ENCODE measurements at regions not wholly inside any gene's neighbourhood (a gene's known extent, or its start where the extent isn't known, plus 50 kb on each side); places are given as distances from the start of the nearest gene placed in this dataset.
"Not testable (repeated sequence)": the region's sequence is repeated elsewhere in the genome, so short reads cannot be mapped to it uniquely, and the experiment has no call there.

DNA sequence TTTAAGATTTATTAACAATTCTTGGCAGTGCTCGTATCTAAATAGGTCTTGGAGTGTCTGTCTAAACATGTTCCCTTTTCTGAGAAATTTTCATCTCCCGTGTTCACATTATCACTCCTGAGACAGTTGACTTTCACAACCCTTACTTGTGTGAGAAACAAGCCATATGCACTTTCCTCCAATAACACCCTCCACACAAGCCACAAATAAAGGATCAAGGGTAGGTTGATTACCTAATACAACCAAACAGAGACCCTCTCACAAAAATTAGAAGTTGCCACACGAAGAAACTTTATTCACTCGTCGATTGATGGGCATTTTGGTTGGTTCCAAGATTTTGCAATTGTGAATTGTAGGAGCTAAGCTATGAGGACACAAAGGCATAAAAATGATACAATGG is 763.9 kb downstream of the TRAM1L1 start:
- TF ChIP-seq PAX5 (IDR thresholded peaks at IDR 0.05; ENCODE audit: insufficient read depth, low read length, severe bottlenecking), result no peak
- TF ChIP-seq POLR2A (IDR thresholded peaks at IDR 0.05; ENCODE audit: low read depth, low read length), result no peak
- no peak for TF ChIP-seq POU2F2 (IDR thresholded peaks at IDR 0.05; ENCODE audit: low read depth, low read length)
- TF ChIP-seq SPI1 (IDR thresholded peaks at IDR 0.05; ENCODE audit: low read depth, low read length), result no peak
- TF ChIP-seq TAF1 (IDR thresholded peaks at IDR 0.05; ENCODE audit: low read depth, low read length), result no peak
- no peak for TF ChIP-seq POLR2AphosphoS5 (IDR thresholded peaks at IDR 0.05; ENCODE audit: low read depth, low read length)
- FAIRE-seq, result no peak

GRCh38 chr4:116320859-116321258 is 764.5 kb downstream of the TRAM1L1 start:
- DNase-seq (ENCODE audit: insufficient read length, low spot score) (no peak), FAIRE-seq (no peak)
- TF ChIP-seq PAX5 (IDR thresholded peaks at IDR 0.05; ENCODE audit: insufficient read depth, low read length, severe bottlenecking) (no peak), POLR2A (IDR thresholded peaks at IDR 0.05; ENCODE audit: low read depth, low read length) (no peak), SPI1 (IDR thresholded peaks at IDR 0.05; ENCODE audit: low read depth, low read length) (no peak), TAF1 (IDR thresholded peaks at IDR 0.05; ENCODE audit: low read depth, low read length) (no peak), POLR2AphosphoS5 (IDR thresholded peaks at IDR 0.05; ENCODE audit: low read depth, low read length) (no peak), POU2F2 (IDR thresholded peaks at IDR 0.05; ENCODE audit: low read depth, low read length) (no peak)

More for the DNA sequence above, 763.9 kb downstream of the TRAM1L1 start:
- DNase-seq (ENCODE audit: insufficient read length, low spot score), result no peak

DNA sequence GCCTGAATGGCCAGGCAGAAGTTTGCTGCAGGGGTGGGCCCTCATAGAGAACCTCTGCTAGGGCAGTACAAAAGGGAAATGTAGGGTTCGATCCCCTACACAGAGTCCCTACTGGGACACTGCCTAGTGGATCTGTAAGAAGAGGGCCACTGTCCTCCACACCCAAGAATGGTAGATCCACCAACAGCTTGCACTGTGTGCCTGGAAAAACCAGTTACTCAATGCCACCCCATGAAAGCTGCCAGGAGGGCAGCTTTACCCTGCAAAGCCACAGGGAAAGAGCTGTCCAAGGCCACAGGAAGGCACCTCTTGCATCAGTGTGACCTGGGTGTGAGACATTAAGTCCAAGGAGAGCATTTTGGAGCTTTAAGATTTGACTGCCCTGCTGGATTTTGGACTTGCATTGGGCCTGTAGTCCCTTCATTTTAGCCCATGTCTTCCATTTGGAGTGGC is 781.6 kb downstream of the TRAM1L1 start:
- FAIRE-seq, result no peak
- TF ChIP-seq POLR2A (IDR thresholded peaks at IDR 0.05; ENCODE audit: low read depth, low read length) (no peak), POLR2AphosphoS5 (IDR thresholded peaks at IDR 0.05; ENCODE audit: low read depth, low read length) (no peak), TAF1 (IDR thresholded peaks at IDR 0.05; ENCODE audit: low read depth, low read length) (no peak), SPI1 (IDR thresholded peaks at IDR 0.05; ENCODE audit: low read depth, low read length) (no peak), POU2F2 (IDR thresholded peaks at IDR 0.05; ENCODE audit: low read depth, low read length) (no peak), PAX5 (IDR thresholded peaks at IDR 0.05; ENCODE audit: insufficient read depth, low read length, severe bottlenecking) (no peak)
- DNase-seq (ENCODE audit: insufficient read length, low spot score), result no peak

GRCh38 chr4:116302990-116303735 is 782.2 kb downstream of the TRAM1L1 start:
- DNase-seq (ENCODE audit: insufficient read length, low spot score) (no peak), FAIRE-seq (no peak)
- no peak for TF ChIP-seq POLR2AphosphoS5 (IDR thresholded peaks at IDR 0.05; ENCODE audit: low read depth, low read length)
- no peak for TF ChIP-seq TAF1 (IDR thresholded peaks at IDR 0.05; ENCODE audit: low read depth, low read length)
- TF ChIP-seq PAX5 (IDR thresholded peaks at IDR 0.05; ENCODE audit: insufficient read depth, low read length, severe bottlenecking), result no peak
- no peak for TF ChIP-seq POU2F2 (IDR thresholded peaks at IDR 0.05; ENCODE audit: low read depth, low read length)
- no peak for TF ChIP-seq POLR2A (IDR thresholded peaks at IDR 0.05; ENCODE audit: low read depth, low read length)
- no peak for TF ChIP-seq SPI1 (IDR thresholded peaks at IDR 0.05; ENCODE audit: low read depth, low read length)

DNA sequence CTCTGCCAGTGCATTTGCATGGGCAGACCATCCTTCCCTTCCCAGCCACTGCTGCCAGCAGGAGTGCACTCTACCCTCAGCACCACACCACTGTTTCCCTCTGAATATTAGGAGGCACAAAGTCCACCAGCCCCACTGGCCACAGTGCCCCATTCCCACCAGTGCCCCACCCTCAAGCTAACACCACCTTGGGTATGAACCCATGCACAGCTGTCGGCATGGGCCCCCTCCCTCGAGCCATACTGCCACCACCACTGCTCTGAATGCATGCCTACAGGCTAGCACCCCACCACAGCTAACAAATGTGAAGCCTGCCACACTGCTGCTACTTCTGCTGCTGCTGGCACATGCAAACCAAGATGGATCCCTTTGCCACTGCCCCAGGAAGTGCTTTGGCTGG is 810.4 kb downstream of the TRAM1L1 start:
- no peak for FAIRE-seq
- no peak for TF ChIP-seq SPI1 (IDR thresholded peaks at IDR 0.05; ENCODE audit: low read depth, low read length)
- TF ChIP-seq POLR2A (IDR thresholded peaks at IDR 0.05; ENCODE audit: low read depth, low read length), result no peak
- TF ChIP-seq POU2F2 (IDR thresholded peaks at IDR 0.05; ENCODE audit: low read depth, low read length), result no peak
- no peak for TF ChIP-seq TAF1 (IDR thresholded peaks at IDR 0.05; ENCODE audit: low read depth, low read length)
- TF ChIP-seq PAX5 (IDR thresholded peaks at IDR 0.05; ENCODE audit: insufficient read depth, low read length, severe bottlenecking), result no peak
- no peak for TF ChIP-seq POLR2AphosphoS5 (IDR thresholded peaks at IDR 0.05; ENCODE audit: low read depth, low read length)
- DNase-seq (ENCODE audit: insufficient read length, low spot score), result no peak

GRCh38 chr4:116272336-116272735 is 813.0 kb downstream of the TRAM1L1 start:
- DNase-seq (ENCODE audit: insufficient read length, low spot score), result no peak
- no peak for FAIRE-seq
- TF ChIP-seq POLR2A (IDR thresholded peaks at IDR 0.05; ENCODE audit: low read depth, low read length) (no peak), TAF1 (IDR thresholded peaks at IDR 0.05; ENCODE audit: low read depth, low read length) (no peak), POU2F2 (IDR thresholded peaks at IDR 0.05; ENCODE audit: low read depth, low read length) (no peak), SPI1 (IDR thresholded peaks at IDR 0.05; ENCODE audit: low read depth, low read length) (no peak), PAX5 (IDR thresholded peaks at IDR 0.05; ENCODE audit: insufficient read depth, low read length, severe bottlenecking) (no peak)

DNA sequence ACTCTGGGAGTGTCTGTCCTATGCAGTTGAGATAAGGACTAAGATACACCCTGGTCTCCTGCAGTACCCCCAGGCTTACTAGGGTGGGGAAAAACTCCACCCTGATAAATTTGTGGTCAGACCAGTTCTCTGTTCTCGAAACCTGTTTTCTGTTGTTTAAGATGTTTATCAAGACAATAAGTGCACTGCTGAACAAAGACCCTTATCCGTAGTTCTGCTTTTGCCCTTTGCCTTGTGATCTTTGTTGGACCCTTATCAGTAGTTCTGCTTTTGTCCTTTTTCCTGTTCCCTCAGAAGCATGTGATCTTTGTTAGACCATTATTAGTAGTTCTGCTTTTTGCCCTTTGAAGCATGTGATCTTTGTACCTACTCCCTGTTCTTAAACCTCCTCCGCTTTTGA is 824.4 kb downstream of the TRAM1L1 start:
- not testable (repeated sequence) for DNase-seq (ENCODE audit: insufficient read length, low spot score); FAIRE-seq

GRCh38 chr4:116244771-116245170 is 840.6 kb downstream of the TRAM1L1 start:
- TF ChIP-seq POLR2AphosphoS5 (IDR thresholded peaks at IDR 0.05; ENCODE audit: low read depth, low read length), result no peak
- TF ChIP-seq PAX5 (IDR thresholded peaks at IDR 0.05; ENCODE audit: insufficient read depth, low read length, severe bottlenecking), result no peak
- no peak for TF ChIP-seq POLR2A (IDR thresholded peaks at IDR 0.05; ENCODE audit: low read depth, low read length)
- TF ChIP-seq POU2F2 (IDR thresholded peaks at IDR 0.05; ENCODE audit: low read depth, low read length), result no peak
- TF ChIP-seq TAF1 (IDR thresholded peaks at IDR 0.05; ENCODE audit: low read depth, low read length), result no peak
- TF ChIP-seq SPI1 (IDR thresholded peaks at IDR 0.05; ENCODE audit: low read depth, low read length), result no peak
- no peak for DNase-seq (ENCODE audit: insufficient read length, low spot score)
- no peak for FAIRE-seq

GRCh38 chr4:116243431-116243830 is 841.9 kb downstream of the TRAM1L1 start:
- no peak for TF ChIP-seq TAF1 (IDR thresholded peaks at IDR 0.05; ENCODE audit: low read depth, low read length)
- no peak for TF ChIP-seq SPI1 (IDR thresholded peaks at IDR 0.05; ENCODE audit: low read depth, low read length)
- no peak for TF ChIP-seq POU2F2 (IDR thresholded peaks at IDR 0.05; ENCODE audit: low read depth, low read length)
- no peak for TF ChIP-seq PAX5 (IDR thresholded peaks at IDR 0.05; ENCODE audit: insufficient read depth, low read length, severe bottlenecking)
- TF ChIP-seq POLR2A (IDR thresholded peaks at IDR 0.05; ENCODE audit: low read depth, low read length), result no peak
- TF ChIP-seq POLR2AphosphoS5 (IDR thresholded peaks at IDR 0.05; ENCODE audit: low read depth, low read length), result no peak
- FAIRE-seq (no peak), DNase-seq (ENCODE audit: insufficient read length, low spot score) (no peak)

- FAIRE-seq (no peak), DNase-seq (ENCODE audit: insufficient read length, low spot score) (no peak)
- TF ChIP-seq POLR2A (IDR thresholded peaks at IDR 0.05; ENCODE audit: low read depth, low read length) (no peak), POLR2AphosphoS5 (IDR thresholded peaks at IDR 0.05; ENCODE audit: low read depth, low read length) (no peak)
Observed at GRCh38 chr4:116233971-116234370, 851.4 kb downstream of the TRAM1L1 start.

- DNase-seq (ENCODE audit: insufficient read length, low spot score); FAIRE-seq: not testable (repeated sequence)
Observed at GRCh38 chr4:116231999-116232398, 853.4 kb downstream of the TRAM1L1 start.

Data from GM12891 (cell line).